ENCODE measurements at regions not wholly inside any gene's neighbourhood (a gene's known extent, or its start where the extent isn't known, plus 50 kb on each side); places are given as distances from the start of the nearest gene placed in this dataset.
"Not testable (repeated sequence)": the region's sequence is repeated elsewhere in the genome, so short reads cannot be mapped to it uniquely, and the experiment has no call there.

DNA sequence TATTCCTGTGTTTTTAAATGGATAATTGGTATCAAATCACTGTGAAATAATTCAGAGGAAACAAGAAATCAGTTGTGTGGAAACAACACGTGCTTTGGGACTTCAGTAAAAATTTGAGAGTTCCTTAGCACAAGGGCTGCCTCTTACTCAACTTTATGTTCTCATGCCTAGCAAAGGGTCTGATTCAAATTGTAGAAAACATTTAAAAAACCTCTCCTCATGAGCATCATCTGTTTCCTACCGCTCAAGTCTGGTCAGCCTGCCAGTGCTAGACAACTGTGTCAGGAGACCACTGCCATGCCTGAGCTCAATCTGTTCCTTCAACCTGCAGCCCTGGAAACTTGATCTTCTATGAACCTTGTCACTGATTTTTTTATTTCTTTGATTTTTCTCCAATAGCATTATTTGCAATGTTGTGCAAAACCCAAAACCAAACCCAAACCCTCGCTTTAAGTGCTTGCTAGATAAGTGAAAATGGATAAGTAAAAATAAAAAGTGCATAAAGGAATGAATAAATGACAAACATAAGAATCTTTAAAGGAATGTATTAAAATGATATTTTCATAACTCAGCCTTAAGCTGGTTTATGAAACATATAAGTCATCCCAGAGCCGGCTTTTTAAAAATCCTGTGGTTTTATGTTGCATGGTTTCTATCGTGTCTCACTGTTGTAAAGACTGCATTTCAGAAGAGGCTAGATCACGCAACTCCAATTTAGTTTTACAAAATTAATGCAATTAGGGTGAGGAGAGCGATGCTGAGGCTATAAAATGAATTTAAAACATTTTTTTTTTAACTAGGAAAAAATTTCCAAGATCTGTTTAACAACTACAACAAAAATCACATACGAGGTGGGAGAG, 361.2 kb upstream of the PDE3A start:
- no peaks in the 10 kb centered on the region for H3K36me3 ChIP-seq
- no peak overlapping the region for H3K27ac ChIP-seq
- H3K27me3 ChIP-seq, result no peaks in the 10 kb centered on the region
- intact Hi-C loops (cut with DNase I; ENCODE audit: low total_unique reads), result no loop called here
- H3K9me3 ChIP-seq, result no peaks in the 10 kb centered on the region
- DNase-seq, result no peak
- peaks cover 0 to 7% (median 2%) of the 10 kb centered on the region in 4 donors for H3K4me1 ChIP-seq
- no peak overlapping the region for H3K4me3 ChIP-seq
- TF ChIP-seq, protein P1, sequence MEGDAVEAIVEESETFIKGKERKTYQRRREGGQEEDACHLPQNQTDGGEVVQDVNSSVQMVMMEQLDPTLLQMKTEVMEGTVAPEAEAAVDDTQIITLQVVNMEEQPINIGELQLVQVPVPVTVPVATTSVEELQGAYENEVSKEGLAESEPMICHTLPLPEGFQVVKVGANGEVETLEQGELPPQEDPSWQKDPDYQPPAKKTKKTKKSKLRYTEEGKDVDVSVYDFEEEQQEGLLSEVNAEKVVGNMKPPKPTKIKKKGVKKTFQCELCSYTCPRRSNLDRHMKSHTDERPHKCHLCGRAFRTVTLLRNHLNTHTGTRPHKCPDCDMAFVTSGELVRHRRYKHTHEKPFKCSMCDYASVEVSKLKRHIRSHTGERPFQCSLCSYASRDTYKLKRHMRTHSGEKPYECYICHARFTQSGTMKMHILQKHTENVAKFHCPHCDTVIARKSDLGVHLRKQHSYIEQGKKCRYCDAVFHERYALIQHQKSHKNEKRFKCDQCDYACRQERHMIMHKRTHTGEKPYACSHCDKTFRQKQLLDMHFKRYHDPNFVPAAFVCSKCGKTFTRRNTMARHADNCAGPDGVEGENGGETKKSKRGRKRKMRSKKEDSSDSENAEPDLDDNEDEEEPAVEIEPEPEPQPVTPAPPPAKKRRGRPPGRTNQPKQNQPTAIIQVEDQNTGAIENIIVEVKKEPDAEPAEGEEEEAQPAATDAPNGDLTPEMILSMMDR (IDR thresholded peaks at IDR 0.05), result no peak

DNA sequence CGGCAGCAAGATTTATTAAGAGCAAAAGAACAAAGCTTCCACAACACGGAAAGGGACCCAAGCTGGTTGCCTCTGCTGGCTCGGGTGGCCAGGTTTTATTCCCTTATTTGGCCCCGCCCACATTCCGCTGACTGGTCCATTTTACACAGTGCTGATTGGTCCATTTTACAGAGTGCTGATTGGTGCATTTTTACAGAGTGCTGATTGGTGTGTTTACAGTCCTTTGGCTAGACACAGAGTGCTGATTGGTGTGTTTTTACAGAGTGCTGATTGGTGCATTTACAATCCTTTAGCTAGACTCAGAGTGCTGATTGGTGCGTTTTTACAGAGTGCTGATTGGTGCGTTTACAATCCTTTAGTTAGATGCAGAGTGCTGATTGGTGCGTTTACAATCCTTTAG, 358.4 kb upstream of the PDE3A start:
- H3K4me1 ChIP-seq; intact Hi-C loops (cut with DNase I; ENCODE audit: low total_unique reads); H3K27me3 ChIP-seq; H3K36me3 ChIP-seq; DNase-seq; H3K9me3 ChIP-seq; H3K4me3 ChIP-seq; H3K27ac ChIP-seq: not testable (repeated sequence)

DNA sequence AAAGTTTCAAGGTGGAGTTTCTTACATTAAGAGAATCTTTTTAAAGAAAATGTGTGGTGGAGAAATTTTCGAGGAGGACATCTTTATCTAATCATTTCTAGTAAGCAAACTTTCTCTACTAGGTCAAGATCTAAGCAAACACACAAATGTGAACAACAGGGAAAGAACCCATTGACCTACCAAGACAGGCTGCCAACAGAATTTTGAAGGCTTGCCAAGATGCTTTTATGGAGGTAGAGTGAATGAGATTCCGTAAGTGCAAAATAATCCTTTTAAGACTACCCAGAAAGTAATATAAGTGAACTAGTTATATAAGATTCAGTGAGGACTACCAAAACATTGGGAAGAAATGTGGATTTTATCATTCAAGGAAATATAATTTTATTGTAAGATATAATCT, 357.1 kb upstream of the PDE3A start:
- H3K9me3 ChIP-seq, result no peaks in the 10 kb centered on the region
- peaks cover 0 to 7% (median 2%) of the 10 kb centered on the region in 4 donors for H3K4me1 ChIP-seq
- H3K27ac ChIP-seq, result no peak overlapping the region
- no peaks in the 10 kb centered on the region for H3K36me3 ChIP-seq
- intact Hi-C loops (cut with DNase I; ENCODE audit: low total_unique reads), result no loop called here
- no peak overlapping the region for H3K4me3 ChIP-seq
- DNase-seq, result no peak
- no peaks in the 10 kb centered on the region for H3K27me3 ChIP-seq
- TF ChIP-seq, protein P1 (IDR thresholded peaks at IDR 0.05), result no peak

DNA sequence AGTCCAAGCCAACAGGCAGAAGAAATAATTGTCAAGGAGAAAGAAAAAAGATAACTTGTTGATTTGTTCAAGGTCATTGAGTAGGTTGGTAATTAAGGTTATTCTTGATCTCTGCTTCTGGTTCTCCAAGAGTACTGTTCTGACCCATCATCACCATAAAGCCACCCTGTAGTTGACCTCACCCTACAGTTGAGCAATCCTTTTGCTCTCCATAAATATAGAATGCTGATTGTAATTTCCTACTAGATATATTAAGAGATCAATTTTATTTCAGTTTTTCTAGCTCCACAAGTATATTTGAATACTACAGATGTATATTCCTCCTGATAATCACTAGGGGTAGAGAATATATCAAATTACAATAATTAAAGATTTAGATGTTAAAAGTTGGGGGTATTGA, 350.5 kb upstream of the PDE3A start:
- intact Hi-C loops (cut with DNase I; ENCODE audit: low total_unique reads), result no loop called here
- no peak overlapping the region for H3K4me3 ChIP-seq
- H3K27ac ChIP-seq, result no peak overlapping the region
- no peak for DNase-seq
- no peaks in the 10 kb centered on the region for H3K9me3 ChIP-seq
- TF ChIP-seq, protein P1 (IDR thresholded peaks at IDR 0.05), result no peak
- no peaks in the 10 kb centered on the region for H3K36me3 ChIP-seq
- no peaks in the 10 kb centered on the region for H3K27me3 ChIP-seq
- no peaks in the 10 kb centered on the region for H3K4me1 ChIP-seq

DNA sequence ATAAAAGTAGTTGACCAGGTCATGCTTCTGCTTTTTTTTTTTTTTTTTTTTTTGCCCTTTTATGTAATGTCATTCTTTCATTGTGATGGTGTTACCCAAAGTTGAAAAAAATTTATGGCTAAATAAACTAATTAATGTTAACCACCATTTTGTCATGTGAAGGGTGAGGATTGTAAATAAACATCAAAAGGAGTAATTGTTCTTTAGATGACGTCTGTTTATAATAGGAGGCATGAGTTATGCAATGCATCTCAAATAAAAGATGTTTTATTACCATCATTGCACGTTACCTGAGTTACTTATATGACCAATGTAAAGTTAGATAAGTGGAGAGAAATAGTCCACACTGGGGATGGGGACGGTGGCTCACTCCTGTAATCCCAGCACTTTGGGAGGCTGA, 349.9 kb upstream of the PDE3A start:
- Histone ChIP-seq H3K36me3 (no peaks in the 10 kb centered on the region), H3K27ac (no peak overlapping the region), H3K27me3 (no peaks in the 10 kb centered on the region), H3K9me3 (no peaks in the 10 kb centered on the region), H3K4me3 (no peak overlapping the region), H3K4me1 (no peaks in the 10 kb centered on the region)
- TF ChIP-seq, protein P1 (IDR thresholded peaks at IDR 0.05), result no peak
- intact Hi-C loops (cut with DNase I; ENCODE audit: low total_unique reads), result no loop called here
- DNase-seq, result no peak

DNA sequence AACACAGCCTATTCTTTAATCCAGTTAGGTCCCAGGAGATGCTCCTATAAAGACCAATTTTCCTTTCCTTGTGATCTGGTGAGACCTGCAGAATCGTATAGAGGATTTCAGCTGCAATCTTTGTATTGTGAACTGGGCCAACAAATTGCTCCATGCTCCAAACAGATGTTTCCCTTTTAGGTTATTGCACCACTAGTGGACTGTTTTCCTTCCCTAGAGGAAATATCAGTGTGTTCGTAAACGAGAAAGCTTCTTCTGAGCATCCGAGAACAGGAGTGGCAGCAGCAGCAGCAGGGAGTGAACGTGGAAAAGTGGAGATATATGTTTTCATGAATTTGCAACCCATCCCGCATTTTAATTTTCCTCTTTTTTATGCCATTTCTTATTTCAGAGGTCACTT, 344.1 kb upstream of the PDE3A start:
- Histone ChIP-seq H3K36me3 (no peaks in the 10 kb centered on the region), H3K4me3 (no peak overlapping the region), H3K4me1 (no peaks in the 10 kb centered on the region), H3K9me3 (no peaks in the 10 kb centered on the region), H3K27ac (no peak overlapping the region), H3K27me3 (no peaks in the 10 kb centered on the region)
- TF ChIP-seq, protein P1 (IDR thresholded peaks at IDR 0.05), result no peak
- intact Hi-C loops (cut with DNase I; ENCODE audit: low total_unique reads), result no loop called here
- DNase-seq, result no peak
